NCI-H510A (cell line): ENCODE measurements at regions not wholly inside any gene's neighbourhood (a gene's known extent, or its start where the extent isn't known, plus 50 kb on each side); places are given as distances from the start of the nearest gene placed in this dataset.

ENCODE experiments used
- DNase-seq: peaks from one replicate; lab custom pipeline; 2025; lab: John Stamatoyannopoulos, UW

- DNase-seq: no peak
These were observed 112.6 kb downstream of the CDC5L start for GRCh38 chr6:44500074-44500473.

DNA sequence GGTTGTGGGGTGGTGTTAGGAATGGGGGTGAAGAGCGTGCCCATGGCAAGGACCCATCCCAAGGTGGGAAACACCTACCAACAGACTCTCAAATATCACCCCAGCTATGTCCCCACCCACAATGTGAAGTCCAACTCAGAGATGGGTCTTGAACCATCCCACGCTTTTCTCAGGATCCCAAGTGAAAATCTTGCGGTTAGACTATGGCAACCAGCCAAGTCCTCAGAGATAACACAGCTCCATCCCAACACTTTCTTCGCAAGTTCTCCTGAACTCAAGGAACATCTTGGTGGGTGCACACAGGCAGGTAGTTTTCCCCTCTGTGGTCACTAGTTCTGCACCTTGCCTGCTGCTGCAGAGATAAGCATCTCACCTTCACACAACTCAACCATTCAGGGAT is 116.0 kb downstream of the CDC5L start:
- DNase-seq: no peak

GRCh38 chr6:44504301-44504791 is 116.8 kb downstream of the CDC5L start:
- no peak for DNase-seq

DNA sequence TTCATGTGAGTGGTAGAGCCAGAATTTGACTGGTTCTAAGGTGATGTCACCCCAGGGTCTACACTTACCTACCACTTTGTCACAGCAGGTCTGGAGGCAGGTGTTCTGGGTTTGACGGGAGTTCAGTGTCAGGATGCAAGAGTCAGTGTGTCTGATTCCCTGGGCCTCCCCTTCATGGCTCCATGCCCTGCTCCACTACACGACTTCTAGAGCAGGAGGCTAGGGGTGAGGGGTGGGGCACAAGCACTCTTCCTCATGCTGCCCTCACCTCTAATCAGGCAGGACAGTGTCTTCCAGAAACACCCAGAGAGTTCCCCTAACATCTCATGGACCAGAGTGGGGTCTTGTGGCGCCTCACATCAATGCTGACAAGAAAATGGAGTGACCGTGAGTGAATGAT is 118.2 kb downstream of the CDC5L start:
- no peak for DNase-seq

DNA sequence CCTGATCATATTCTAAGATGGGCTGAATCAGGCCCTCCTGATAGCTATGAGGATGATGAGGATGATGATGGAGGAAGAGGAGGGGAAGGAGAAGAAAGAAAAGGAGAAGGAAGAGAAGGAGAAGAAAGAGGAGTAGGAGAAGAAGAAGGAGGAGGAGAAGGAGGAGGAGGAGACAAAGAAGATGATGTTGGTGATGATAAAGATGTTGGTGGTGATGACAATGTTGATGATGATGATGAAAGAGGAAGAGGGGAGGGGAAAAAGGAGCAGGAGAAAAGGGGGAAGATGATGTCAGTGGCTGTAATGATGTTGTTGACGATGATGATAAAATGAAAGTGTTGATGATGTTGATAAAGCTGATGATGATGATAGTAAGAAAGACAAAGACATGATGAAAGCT is 119.5 kb downstream of the CDC5L start:
- no peak for DNase-seq

DNA sequence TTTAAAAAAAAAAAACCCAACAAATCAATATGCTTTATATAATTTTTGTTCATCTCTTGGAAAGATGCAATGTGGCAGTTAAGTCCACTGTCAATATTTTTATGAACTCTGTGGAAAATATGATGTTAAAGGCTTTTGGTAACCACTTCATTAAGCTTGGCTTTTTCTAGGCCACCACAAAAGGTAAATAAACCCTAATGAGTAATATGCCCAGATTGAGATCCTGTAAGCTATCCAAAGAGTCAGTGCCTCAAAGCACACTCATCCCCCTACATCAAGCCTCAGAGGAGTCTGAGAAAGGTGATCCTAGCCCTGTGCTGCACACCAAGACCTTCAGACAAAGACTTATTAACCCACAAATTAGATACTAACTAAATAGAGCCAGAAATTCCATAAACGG is 121.1 kb downstream of the CDC5L start:
- DNase-seq: no peak

GRCh38 chr6:44511126-44511525 is 123.6 kb downstream of the CDC5L start:
- no peak for DNase-seq

DNA sequence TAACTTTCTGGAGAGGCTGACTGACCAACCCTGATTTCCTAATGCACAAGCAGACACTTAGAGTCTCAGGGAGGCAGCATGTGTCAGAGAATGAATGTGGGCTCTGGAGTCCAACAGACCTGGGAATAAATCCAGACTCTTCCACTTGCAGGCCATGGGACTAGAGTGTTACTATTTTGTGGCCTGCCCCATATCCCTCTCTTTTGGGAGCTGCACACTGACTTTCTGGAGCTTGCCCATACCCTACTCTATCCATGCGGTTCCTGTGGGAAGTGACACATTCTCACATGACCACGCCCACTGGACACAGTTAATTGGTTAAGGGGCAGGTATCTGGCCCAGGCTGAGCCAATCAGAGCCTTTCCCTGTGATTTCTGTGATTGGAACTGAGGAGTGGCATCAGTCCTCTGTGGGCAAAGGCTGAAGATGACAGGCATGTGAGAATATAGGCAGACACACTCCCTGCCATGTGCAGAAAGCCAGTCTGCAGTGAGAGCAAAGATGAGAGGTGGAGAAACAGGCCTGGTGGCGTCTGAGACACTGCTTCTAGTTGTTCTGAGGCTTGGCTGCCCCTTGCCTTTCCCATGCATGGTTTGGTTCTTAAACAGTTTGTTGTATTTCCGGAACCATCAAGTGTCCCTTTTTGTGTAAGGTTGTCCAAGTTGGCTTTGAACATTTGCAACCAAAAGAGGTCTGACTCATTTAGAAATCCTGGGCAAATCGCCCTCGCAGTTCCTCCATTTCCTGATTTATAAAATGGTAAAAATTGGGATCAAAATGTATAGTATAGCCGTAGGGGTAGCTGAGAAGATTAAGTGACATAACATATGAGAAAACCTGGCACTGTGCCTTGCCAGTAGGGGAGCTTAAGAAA is 125.6 kb downstream of the CDC5L start:
- no peak for DNase-seq

- DNase-seq: no peak
These were observed 126.6 kb downstream of the CDC5L start for GRCh38 chr6:44514085-44514484.

- no peak for DNase-seq
These were observed 127.2 kb downstream of the CDC5L start for GRCh38 chr6:44514576-44515193.

- DNase-seq: no peak
These were observed 135.4 kb downstream of the CDC5L start for GRCh38 chr6:44522871-44523270.

- no peak for DNase-seq
These were observed 137.1 kb downstream of the CDC5L start for GRCh38 chr6:44524476-44525227.

DNA sequence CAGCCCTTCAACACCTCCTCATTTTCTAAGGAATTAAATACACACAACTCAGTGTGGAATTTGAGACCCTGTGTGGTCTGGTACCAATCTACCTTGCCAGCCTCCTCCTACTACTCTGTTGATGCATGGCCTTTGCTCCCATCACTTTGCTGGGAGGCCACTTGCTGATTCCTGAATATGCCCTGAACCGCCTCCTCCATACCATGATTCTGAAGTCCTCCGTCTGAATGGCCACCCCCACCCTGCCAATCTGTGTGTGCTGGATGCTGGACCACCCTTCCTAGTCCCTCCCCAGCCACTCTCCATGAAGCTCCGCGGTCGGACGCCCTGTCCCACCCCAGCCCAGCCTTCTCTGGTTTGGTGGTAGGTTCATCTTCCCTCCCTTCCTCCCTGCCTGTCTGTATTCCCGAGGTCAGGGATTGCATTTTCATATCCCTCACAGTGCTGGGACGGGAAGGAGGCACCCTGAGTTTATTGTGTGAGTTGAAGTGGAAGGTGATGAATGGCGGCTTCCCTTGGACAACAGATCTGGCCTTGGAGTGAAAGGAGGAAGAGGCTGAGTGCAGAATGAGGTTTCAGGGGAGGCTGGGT is 138.3 kb downstream of the CDC5L start:
- no peak for DNase-seq

DNA sequence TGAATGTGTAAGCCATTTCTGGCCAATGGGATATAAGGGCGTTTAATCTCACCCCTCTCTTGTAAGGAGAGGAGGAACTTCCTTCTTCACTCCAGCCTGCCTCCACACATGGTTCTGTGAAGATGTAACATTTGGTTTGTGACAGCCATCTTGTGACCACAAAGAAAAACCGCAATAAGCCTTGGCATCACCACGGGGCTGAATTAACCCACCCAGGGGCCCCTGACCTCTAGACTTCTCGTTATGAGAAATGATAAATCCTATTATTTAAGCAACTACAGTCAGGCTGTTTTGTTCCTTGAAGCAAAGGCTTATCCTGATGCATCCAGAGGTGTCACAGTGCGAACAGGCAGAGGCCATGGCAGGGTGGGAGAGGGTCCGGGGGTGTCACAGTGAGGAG is 139.7 kb downstream of the CDC5L start:
- no peak for DNase-seq

GRCh38 chr6:44527583-44528369 is 140.3 kb downstream of the CDC5L start:
- DNase-seq: no peak

DNA sequence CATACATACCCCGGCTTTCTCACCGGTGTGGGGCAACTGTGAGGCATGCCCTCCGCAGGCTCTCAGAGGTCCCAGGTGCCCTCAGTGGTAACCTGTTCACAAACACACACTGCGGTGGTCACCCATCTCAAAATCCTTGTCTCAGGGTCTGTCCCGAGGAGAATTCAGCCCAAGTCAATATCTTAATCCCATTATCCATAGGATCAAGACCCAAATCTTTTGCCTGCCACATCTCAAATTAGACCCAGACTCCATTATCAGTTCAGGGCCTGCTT is 140.8 kb downstream of the CDC5L start:
- DNase-seq: no peak

GRCh38 chr6:44528716-44529115 is 141.2 kb downstream of the CDC5L start:
- no peak for DNase-seq

GRCh38 chr6:44529146-44529905 is 141.8 kb downstream of the CDC5L start:
- no peak for DNase-seq

DNA sequence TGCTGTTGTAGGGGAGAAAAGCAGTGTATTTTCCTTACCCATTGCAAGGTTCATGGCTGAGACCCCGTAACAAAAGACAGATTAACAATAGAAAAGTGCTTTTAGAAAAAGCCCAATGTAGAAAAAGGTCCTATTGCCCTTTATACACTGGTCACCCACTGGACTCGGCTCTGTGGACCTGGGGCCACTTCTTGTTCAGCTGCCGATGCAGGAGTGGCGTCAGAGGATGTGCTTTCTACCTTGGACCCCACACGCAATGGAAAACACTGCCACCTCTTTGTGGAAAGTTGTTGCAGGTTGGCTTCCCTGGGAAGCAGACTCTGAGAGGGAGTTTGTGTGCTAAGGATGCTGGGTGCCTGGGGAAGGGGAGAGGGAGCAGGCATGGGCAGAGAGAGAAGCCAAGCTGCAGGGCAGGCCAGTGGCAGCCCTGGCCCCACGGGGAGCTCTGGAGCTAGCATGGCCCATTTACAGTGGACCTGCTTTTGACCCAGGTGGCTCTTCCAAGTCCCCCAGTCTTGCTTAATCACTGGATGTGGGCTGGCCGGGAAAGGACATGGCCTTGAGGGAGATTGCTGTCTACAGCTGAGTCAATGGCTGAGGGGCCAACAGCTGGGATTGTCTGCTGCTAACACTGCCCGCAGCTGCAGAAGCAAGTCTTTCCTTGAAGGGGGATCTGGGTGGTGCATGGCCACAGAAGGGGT is 142.9 kb downstream of the CDC5L start:
- DNase-seq: no peak

DNA sequence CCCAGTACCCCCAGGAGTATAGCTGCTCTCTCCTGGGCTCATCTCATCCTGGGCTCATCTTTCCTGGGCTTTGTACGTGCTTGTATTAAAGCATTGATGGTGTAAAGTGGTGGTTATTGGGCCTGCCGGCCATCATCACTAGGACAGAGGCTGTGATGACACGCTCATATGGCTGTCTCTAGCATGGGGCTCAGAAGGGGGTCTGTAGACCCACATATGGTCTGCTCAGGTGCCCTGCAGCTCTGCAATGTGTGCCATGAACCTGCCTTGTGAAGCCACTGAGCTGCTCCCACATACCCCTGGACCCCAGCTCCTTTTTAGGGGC is 143.4 kb downstream of the CDC5L start:
- DNase-seq: no peak
